Ovary (tissue), 3 donors: ENCODE measurements at regions not wholly inside any gene's neighbourhood (a gene's known extent, or its start where the extent isn't known, plus 50 kb on each side); places are given as distances from the start of the nearest gene placed in this dataset.

ENCODE experiments used
- CTCF ChIP-seq, 3 donors: fragments of 450-650 bp in 2 of 3; fragments of 200-600 bp in 1 of 3; IDR thresholded peaks; one replicate each; pipeline versions ENCODE4 v1.5.1 to v1.8.0; 2016 to 2022; ENCODE audit warnings: antibody characterized with exemption in 3 of 3, mild to moderate bottlenecking in 1 of 3
- EP300 ChIP-seq: sonication (generic); formaldehyde crosslinking; IDR thresholded peaks from one replicate; pipeline ENCODE4 v1.6.1; 2017; ENCODE audit warnings: antibody characterized with exemption
- POLR2A ChIP-seq: fragments of 450-650 bp; IDR thresholded peaks from one replicate; pipeline ENCODE4 v1.6.1; 2017; ENCODE audit warnings: antibody characterized with exemption, mild to moderate bottlenecking, moderate library complexity
- donor health status: DM: no; HTN: no; CAD: no.

- TF ChIP-seq CTCF (IDR thresholded peaks at IDR 0.05) (no peak), POLR2A (no peak), EP300 (no peak)
Measured at GRCh38 chr11:133694701-133695100, 150.6 kb downstream of the SPATA19 start.
